ENCODE measurements at regions not wholly inside any gene's neighbourhood (a gene's known extent, or its start where the extent isn't known, plus 50 kb on each side); places are given as distances from the start of the nearest gene placed in this dataset.

DNA sequence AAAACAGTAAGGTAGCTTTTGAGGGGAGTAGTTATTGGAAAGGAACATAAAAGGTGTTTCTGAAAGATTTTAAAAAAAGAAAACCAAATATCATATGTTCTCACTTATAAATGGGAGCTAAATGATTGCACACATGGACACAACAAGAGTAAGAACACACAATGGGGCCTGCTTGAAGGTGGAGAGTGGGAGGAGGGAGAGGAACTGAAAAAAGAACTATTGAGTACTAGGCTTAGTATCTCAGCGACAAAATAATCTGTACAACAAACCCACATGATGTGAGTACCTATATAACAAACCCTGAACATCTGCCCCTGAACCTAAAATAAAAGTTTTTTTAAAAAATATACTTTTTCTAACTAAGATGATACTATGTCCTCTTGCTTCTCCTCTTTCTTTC lies 138.3 kb downstream of the CGGBP1 start:
- TF ChIP-seq POLR2AphosphoS5 (IDR thresholded peaks at IDR 0.05) (no peak), CTCF (IDR thresholded peaks at IDR 0.05) (no peak), POLR2A (IDR thresholded peaks at IDR 0.05) (no peak), EP300 (IDR thresholded peaks at IDR 0.05) (no peak)
